PC-9 (cell line): ENCODE measurements at regions not wholly inside any gene's neighbourhood (a gene's known extent, or its start where the extent isn't known, plus 50 kb on each side); places are given as distances from the start of the nearest gene placed in this dataset.

Experiments used
- BruUV-seq: library from RNA; stranded (reverse); fragments of 400-500 nt; replicated peaks from 2 replicates; lab custom pipeline; 2021; lab: Mats Ljungman, UMichigan
- CTCF ChIA-PET: fragments of 300-600 bp; sonication (Branson Sonifier 250); formaldehyde crosslinking; loops from one replicate; lab custom pipeline; 2022; ENCODE audit warnings: antibody characterized with exemption; lab: Charles Lee
- POLR2A ChIA-PET: fragments of 300-600 bp; sonication (Branson Sonifier 250); formaldehyde crosslinking; loops from one replicate; lab custom pipeline; 2022; ENCODE audit warnings: antibody characterized with exemption; ENCODE audit not compliant: unreplicated experiment; lab: Charles Lee
- DNase-seq, 2 experiments: peaks; one replicate each; pipeline versions ENCODE4 v3.0.0 to v3.0.0-alpha.2; 2015 to 2022; ENCODE audit warnings: mixed read lengths in 1 of 2
- H2AFZ ChIP-seq: fragments of 200-600 bp; sonication (generic); 2 replicates; pipeline ENCODE4 v1.8.1; 2017; ENCODE audit warnings: antibody characterized with exemption
- H3F3A ChIP-seq: fragments of 200-600 bp; sonication (generic); 2 replicates; pipeline ENCODE4 v1.8.1; 2017; ENCODE audit warnings: antibody characterized with exemption, mild to moderate bottlenecking, low read depth; ENCODE audit not compliant: insufficient read depth
- H3K27ac ChIP-seq: fragments of 200-600 bp; sonication (generic); 2 replicates; pipeline ENCODE4 v1.6.1; 2016; ENCODE audit warnings: mixed run types
- H3K27me3 ChIP-seq: fragments of 200-600 bp; sonication (generic); 2 replicates; pipeline ENCODE4 v1.6.1; 2016; ENCODE audit warnings: low read depth, mixed run types; ENCODE audit not compliant: insufficient read depth
- H3K36me3 ChIP-seq: fragments of 200-600 bp; sonication (generic); 2 replicates; pipeline ENCODE4 v1.6.1; 2016; ENCODE audit warnings: low read depth, mixed run types
- H3K4me1 ChIP-seq: fragments of 200-600 bp; sonication (generic); replicated peaks from 2 replicates; pipeline ENCODE4 v1.6.1; 2016; ENCODE audit warnings: mixed run types; ENCODE audit not compliant: insufficient read depth
- H3K4me2 ChIP-seq: fragments of 200-600 bp; sonication (generic); 2 replicates; pipeline ENCODE4 v1.6.1; 2017; ENCODE audit warnings: mixed run types
- H3K4me3 ChIP-seq: fragments of 200-600 bp; sonication (generic); 2 replicates; pipeline ENCODE4 v1.6.1; 2016; ENCODE audit warnings: mixed run types
- H3K79me2 ChIP-seq: fragments of 200-600 bp; sonication (generic); 2 replicates; pipeline ENCODE4 v1.6.1; 2017; ENCODE audit warnings: low read depth, mixed run types
- H3K9me2 ChIP-seq: fragments of 200-600 bp; sonication (generic); 2 replicates; pipeline ENCODE4 v1.8.1; 2017; ENCODE audit warnings: mild to moderate bottlenecking; ENCODE audit not compliant: insufficient read depth
- H3K9me3 ChIP-seq: fragments of 200-600 bp; sonication (generic); 2 replicates; pipeline ENCODE4 v1.8.1; 2016; ENCODE audit warnings: low read depth; ENCODE audit not compliant: insufficient read depth
- H4K20me1 ChIP-seq: fragments of 200-600 bp; sonication (generic); 2 replicates; pipeline ENCODE4 v1.8.1; 2017; ENCODE audit not compliant: insufficient read depth
- EZH2 ChIP-seq: fragments of 200-600 bp; sonication (generic); IDR thresholded peaks from 2 replicates; pipeline ENCODE4 v1.8.0; 2017; ENCODE audit warnings: antibody characterized with exemption, low read depth
- intact Hi-C: fragments of 100-400 bp; cut with micrococcal nuclease; formaldehyde crosslinking; loops from one replicate; pipeline ENCODE4 v1.10.0; 2022; ENCODE audit not compliant: unreplicated experiment
- TF ChIP-seq, protein P1 (sequence below): fragments of 200-600 bp; sonication (generic); conservative IDR thresholded peaks from 2 replicates; pipeline ENCODE4 v1.6.1; 2017; ENCODE audit warnings: mixed run types, antibody characterized with exemption, mild to moderate bottlenecking, moderate library complexity

DNA sequence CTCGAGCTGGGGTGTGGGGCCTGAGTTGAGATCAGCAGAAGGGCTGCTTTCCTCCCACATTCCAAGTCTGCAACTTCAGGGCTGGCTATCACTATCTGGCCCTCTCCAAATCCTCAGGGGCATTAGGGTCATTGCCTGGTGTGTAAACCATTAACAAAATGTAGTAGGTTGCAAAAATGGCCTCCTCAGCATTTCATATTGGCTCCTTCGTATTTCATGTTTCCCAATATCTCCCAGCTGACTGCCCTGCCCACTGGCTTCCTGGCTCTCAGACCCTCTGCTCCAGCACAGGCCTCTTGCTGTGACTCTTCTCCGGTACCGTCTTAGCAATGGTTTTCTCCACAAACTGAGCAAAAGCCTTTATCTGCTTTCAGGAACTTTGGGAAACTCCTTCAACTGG is 113.8 kb downstream of the GADD45G start:
- no TSS peak for BruUV-seq
- no peak for DNase-seq
- Histone ChIP-seq H3K4me2 (no peak overlapping the region), H4K20me1 (no peaks in the 10 kb centered on the region), H3K9me2 (no peaks in the 10 kb centered on the region), H3K4me3 (no peak overlapping the region), H3K4me1 (no peaks in the 10 kb centered on the region), H2AFZ (no peak overlapping the region), H3K27me3 (peaks cover 80% of the 10 kb centered on the region), H3F3A (no peaks in the 10 kb centered on the region), H3K9me3 (no peaks in the 10 kb centered on the region), H3K27ac (no peak overlapping the region), H3K36me3 (no peaks in the 10 kb centered on the region), H3K79me2 (no peaks in the 10 kb centered on the region)
- no peak for TF ChIP-seq EZH2
- TF ChIP-seq, protein P1, sequence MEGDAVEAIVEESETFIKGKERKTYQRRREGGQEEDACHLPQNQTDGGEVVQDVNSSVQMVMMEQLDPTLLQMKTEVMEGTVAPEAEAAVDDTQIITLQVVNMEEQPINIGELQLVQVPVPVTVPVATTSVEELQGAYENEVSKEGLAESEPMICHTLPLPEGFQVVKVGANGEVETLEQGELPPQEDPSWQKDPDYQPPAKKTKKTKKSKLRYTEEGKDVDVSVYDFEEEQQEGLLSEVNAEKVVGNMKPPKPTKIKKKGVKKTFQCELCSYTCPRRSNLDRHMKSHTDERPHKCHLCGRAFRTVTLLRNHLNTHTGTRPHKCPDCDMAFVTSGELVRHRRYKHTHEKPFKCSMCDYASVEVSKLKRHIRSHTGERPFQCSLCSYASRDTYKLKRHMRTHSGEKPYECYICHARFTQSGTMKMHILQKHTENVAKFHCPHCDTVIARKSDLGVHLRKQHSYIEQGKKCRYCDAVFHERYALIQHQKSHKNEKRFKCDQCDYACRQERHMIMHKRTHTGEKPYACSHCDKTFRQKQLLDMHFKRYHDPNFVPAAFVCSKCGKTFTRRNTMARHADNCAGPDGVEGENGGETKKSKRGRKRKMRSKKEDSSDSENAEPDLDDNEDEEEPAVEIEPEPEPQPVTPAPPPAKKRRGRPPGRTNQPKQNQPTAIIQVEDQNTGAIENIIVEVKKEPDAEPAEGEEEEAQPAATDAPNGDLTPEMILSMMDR: no peak
- intact Hi-C loops: no loop called here
- POLR2A ChIA-PET: no interaction called here
- CTCF ChIA-PET: no interaction called here

DNA sequence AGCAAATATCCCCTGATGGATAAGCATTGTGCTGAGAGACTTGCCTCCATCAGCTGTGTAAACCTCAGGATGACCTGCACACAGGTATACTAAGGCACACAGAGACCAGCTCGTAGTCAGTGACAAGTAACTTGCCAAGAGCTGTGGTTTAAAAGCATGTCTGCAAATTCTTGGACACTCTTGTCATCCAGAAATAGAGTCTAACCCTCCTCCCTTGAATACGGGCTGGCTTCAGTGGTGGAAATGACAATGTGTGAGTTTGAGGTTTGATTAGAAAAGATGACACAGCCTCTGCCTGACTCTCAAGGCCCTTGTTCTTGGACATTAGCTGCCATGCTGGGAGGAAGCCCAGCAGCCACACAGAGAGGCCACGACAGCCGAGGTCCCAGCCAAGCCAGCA is 114.4 kb downstream of the GADD45G start:
- no peak for DNase-seq
- ChIA-PET CTCF (no interaction called here), POLR2A (no interaction called here)
- Histone ChIP-seq H3K4me1 (no peaks in the 10 kb centered on the region), H4K20me1 (no peaks in the 10 kb centered on the region), H3K9me2 (no peaks in the 10 kb centered on the region), H3K27ac (no peak overlapping the region), H3F3A (no peaks in the 10 kb centered on the region), H3K79me2 (no peaks in the 10 kb centered on the region), H2AFZ (no peak overlapping the region), H3K36me3 (no peaks in the 10 kb centered on the region), H3K4me3 (no peak overlapping the region), H3K9me3 (no peaks in the 10 kb centered on the region), H3K27me3 (peaks cover 81% of the 10 kb centered on the region), H3K4me2 (no peak overlapping the region)
- intact Hi-C loops: no loop called here
- no peak for TF ChIP-seq EZH2
- TF ChIP-seq, protein P1: no peak
- no TSS peak for BruUV-seq

DNA sequence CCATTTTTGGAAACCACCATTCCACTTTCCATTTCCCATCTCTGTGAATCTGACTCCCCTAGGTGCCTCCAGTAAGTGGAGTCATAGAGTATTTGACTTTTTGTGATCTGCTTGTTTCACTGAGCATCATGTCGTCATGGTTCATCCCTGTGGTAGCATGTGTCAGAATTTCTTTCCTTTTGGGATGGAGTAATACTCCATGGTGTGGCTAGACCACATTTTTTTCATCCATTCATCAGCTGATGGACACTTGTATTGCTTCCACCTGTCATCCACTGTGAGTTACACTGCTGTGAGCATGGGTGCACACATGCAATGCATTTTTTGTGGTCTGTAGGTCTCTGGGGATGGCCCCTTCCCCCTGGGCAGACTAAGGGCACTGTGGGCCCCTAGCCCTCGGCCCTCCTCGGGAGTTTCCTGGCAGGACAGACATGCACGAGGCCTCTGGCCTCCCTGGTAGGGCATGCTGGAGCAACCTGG is 115.9 kb downstream of the GADD45G start:
- TF ChIP-seq EZH2: no peak
- TF ChIP-seq, protein P1: no peak
- Histone ChIP-seq H3K79me2 (no peaks in the 10 kb centered on the region), H3K36me3 (no peaks in the 10 kb centered on the region), H3K27me3 (peaks cover 86% of the 10 kb centered on the region), H3K4me3 (no peak overlapping the region), H3K27ac (no peak overlapping the region), H3K9me3 (no peaks in the 10 kb centered on the region), H3K9me2 (no peaks in the 10 kb centered on the region), H2AFZ (no peak overlapping the region), H3K4me2 (no peak overlapping the region), H4K20me1 (no peaks in the 10 kb centered on the region), H3F3A (no peaks in the 10 kb centered on the region), H3K4me1 (no peaks in the 10 kb centered on the region)
- POLR2A ChIA-PET: no interaction called here
- BruUV-seq: no TSS peak
- CTCF ChIA-PET: no interaction called here
- no peak for DNase-seq
- intact Hi-C loops: no loop called here
